GM23338 (cell line): ENCODE measurements at regions not wholly inside any gene's neighbourhood (a gene's known extent, or its start where the extent isn't known, plus 50 kb on each side); places are given as distances from the start of the nearest gene placed in this dataset.

Experiments used
- ATAC-seq: fragments of 200-7000 bp; cut with Tn5 transposase; 3 replicates; pipeline ENCODE4 v1.9.1; 2020
- DNase-seq: peaks from one replicate; pipeline ENCODE4 v3.0.0-alpha.2; 2015; ENCODE audit warnings: low spot score
- H2AFZ ChIP-seq: fragments of 200-600 bp; sonication (generic); 2 replicates; pipeline ENCODE4 v1.8.0; 2016; ENCODE audit warnings: antibody characterized with exemption, mild to moderate bottlenecking, moderate library complexity
- H3F3A ChIP-seq: fragments of 200-600 bp; sonication (generic); replicated peaks from 2 replicates; pipeline ENCODE4 v1.8.0; 2017; ENCODE audit warnings: antibody characterized with exemption, mixed run types, low read depth
- H3K27ac ChIP-seq: fragments of 200-600 bp; sonication (generic); 2 replicates; pipeline ENCODE4 v1.6.1; 2016; ENCODE audit warnings: low read depth
- H3K27me3 ChIP-seq: fragments of 200-600 bp; sonication (generic); 2 replicates; pipeline ENCODE4 v1.8.0; 2016; ENCODE audit warnings: mild to moderate bottlenecking, mixed run types, moderate library complexity; ENCODE audit not compliant: insufficient read depth
- H3K36me3 ChIP-seq: fragments of 200-600 bp; sonication (generic); 2 replicates; pipeline ENCODE4 v1.8.0; 2016; ENCODE audit warnings: mild to moderate bottlenecking; ENCODE audit not compliant: insufficient read depth
- H3K4me1 ChIP-seq: fragments of 200-600 bp; sonication (generic); 2 replicates; pipeline ENCODE4 v1.8.0; 2016; ENCODE audit warnings: mild to moderate bottlenecking, moderate library complexity; ENCODE audit not compliant: insufficient read depth
- H3K4me2 ChIP-seq: fragments of 200-600 bp; sonication (generic); 2 replicates; pipeline ENCODE4 v1.7.1; 2017; ENCODE audit warnings: mixed run types
- H3K4me3 ChIP-seq: fragments of 200-600 bp; sonication (generic); 2 replicates; pipeline ENCODE4 v1.6.1; 2016; ENCODE audit warnings: mixed run types
- H3K79me2 ChIP-seq: fragments of 200-600 bp; sonication (generic); replicated peaks from 2 replicates; pipeline ENCODE4 v1.8.0; 2017; ENCODE audit warnings: mild to moderate bottlenecking; ENCODE audit not compliant: insufficient read depth
- H3K9me2 ChIP-seq: fragments of 200-600 bp; sonication (generic); 2 replicates; pipeline ENCODE4 v1.8.0; 2017; ENCODE audit not compliant: insufficient read depth
- H4K20me1 ChIP-seq: fragments of 200-600 bp; sonication (generic); replicated peaks from 2 replicates; pipeline ENCODE4 v1.8.0; 2017; ENCODE audit warnings: mild to moderate bottlenecking; ENCODE audit not compliant: insufficient read depth
- H3K27ac Mint-ChIP-seq: 2 replicates; pipeline ENCODE4 v1.8.0; 2020; ENCODE audit warnings: inconsistent platforms, mild to moderate bottlenecking, moderate library complexity, mixed read lengths
- H3K27me3 Mint-ChIP-seq: 3 replicates; pipeline ENCODE4 v1.8.0; 2022; ENCODE audit warnings: low read depth, mild to moderate bottlenecking, moderate library complexity, mixed read lengths, inconsistent platforms; ENCODE audit not compliant: insufficient read depth, poor library complexity
- H3K36me3 Mint-ChIP-seq: 3 replicates; pipeline ENCODE4 v1.8.0; 2021; ENCODE audit warnings: low read depth, mild to moderate bottlenecking, inconsistent platforms, moderate library complexity, mixed read lengths
- H3K4me1 Mint-ChIP-seq: 3 replicates; pipeline ENCODE4 v1.8.0; 2020; ENCODE audit warnings: mild to moderate bottlenecking, inconsistent platforms, mixed read lengths
- H3K4me3 Mint-ChIP-seq: 3 replicates; pipeline ENCODE4 v1.8.0; 2021; ENCODE audit warnings: moderate library complexity, mild to moderate bottlenecking, inconsistent platforms, mixed read lengths
- H3K9me3 Mint-ChIP-seq: 3 replicates; pipeline ENCODE4 v1.8.0; 2020; ENCODE audit warnings: moderate library complexity, mild to moderate bottlenecking, inconsistent platforms, mixed read lengths
- CREB1 ChIP-seq: fragments of 250-450 bp; sonication (Bioruptor Pico); IDR thresholded peaks from 2 replicates; pipeline ENCODE4 v1.5.0; 2020; ENCODE audit warnings: low read depth, mild to moderate bottlenecking, moderate library complexity
- CTCF ChIP-seq, 2 experiments: fragments of 200-600 bp in 1 of 2; sonication (generic) in 1 of 2; conservative IDR thresholded peaks; 2 replicates each; pipeline versions ENCODE4 v1.5.1 to v1.6.1; 2016 to 2017; ENCODE audit warnings: antibody characterized with exemption in 2 of 2, low read depth in 2 of 2, mild to moderate bottlenecking in 2 of 2, moderate library complexity in 1 of 2
- ETS1 ChIP-seq: IDR thresholded peaks from 2 replicates; pipeline ENCODE4 v1.6.1; 2016; ENCODE audit warnings: antibody characterized with exemption
- EZH2 ChIP-seq: fragments of 200-600 bp; sonication (generic); IDR thresholded peaks from one replicate; pipeline ENCODE4 v1.8.0; 2017; ENCODE audit warnings: antibody characterized with exemption, mild to moderate bottlenecking, low read depth; ENCODE audit not compliant: unreplicated experiment
- EZH2phosphoT487 ChIP-seq: fragments of 200-600 bp; sonication (generic); IDR thresholded peaks from one replicate; pipeline ENCODE4 v1.8.1; 2018; ENCODE audit warnings: antibody characterized with exemption; ENCODE audit not compliant: unreplicated experiment
- JUNB ChIP-seq: IDR thresholded peaks from one replicate; pipeline ENCODE4 v1.6.1; 2016; ENCODE audit warnings: antibody characterized with exemption; ENCODE audit not compliant: unreplicated experiment
- NANOG ChIP-seq: IDR thresholded peaks from 2 replicates; pipeline ENCODE4 v1.6.1; 2016; ENCODE audit warnings: antibody characterized with exemption, borderline replicate concordance
- POLR2AphosphoS5 ChIP-seq: IDR thresholded peaks from 2 replicates; pipeline ENCODE4 v1.6.1; 2016; ENCODE audit warnings: antibody characterized with exemption, low read depth
- REST ChIP-seq: IDR thresholded peaks from one replicate; pipeline ENCODE4 v1.6.1; 2018; ENCODE audit warnings: antibody characterized with exemption; ENCODE audit not compliant: unreplicated experiment
- STAT1 ChIP-seq: IDR thresholded peaks from one replicate; pipeline ENCODE4 v1.6.1; 2016; ENCODE audit warnings: antibody characterized with exemption; ENCODE audit not compliant: unreplicated experiment
- ZNF114 ChIP-seq: fragments of 250-450 bp; sonication (Bioruptor Pico); IDR thresholded peaks from 2 replicates; pipeline ENCODE4 v1.5.0; 2020; ENCODE audit warnings: mild to moderate bottlenecking, moderate library complexity
- ZNF331 ChIP-seq: fragments of 250-450 bp; sonication (Bioruptor Pico); IDR thresholded peaks from 2 replicates; pipeline ENCODE4 v1.5.0; 2020; ENCODE audit warnings: low read depth, mild to moderate bottlenecking, moderate library complexity
- ZNF462 ChIP-seq: fragments of 250-450 bp; sonication (Bioruptor Pico); IDR thresholded peaks from 2 replicates; pipeline ENCODE4 v1.5.0; 2020; ENCODE audit warnings: mild to moderate bottlenecking, moderate library complexity

DNA sequence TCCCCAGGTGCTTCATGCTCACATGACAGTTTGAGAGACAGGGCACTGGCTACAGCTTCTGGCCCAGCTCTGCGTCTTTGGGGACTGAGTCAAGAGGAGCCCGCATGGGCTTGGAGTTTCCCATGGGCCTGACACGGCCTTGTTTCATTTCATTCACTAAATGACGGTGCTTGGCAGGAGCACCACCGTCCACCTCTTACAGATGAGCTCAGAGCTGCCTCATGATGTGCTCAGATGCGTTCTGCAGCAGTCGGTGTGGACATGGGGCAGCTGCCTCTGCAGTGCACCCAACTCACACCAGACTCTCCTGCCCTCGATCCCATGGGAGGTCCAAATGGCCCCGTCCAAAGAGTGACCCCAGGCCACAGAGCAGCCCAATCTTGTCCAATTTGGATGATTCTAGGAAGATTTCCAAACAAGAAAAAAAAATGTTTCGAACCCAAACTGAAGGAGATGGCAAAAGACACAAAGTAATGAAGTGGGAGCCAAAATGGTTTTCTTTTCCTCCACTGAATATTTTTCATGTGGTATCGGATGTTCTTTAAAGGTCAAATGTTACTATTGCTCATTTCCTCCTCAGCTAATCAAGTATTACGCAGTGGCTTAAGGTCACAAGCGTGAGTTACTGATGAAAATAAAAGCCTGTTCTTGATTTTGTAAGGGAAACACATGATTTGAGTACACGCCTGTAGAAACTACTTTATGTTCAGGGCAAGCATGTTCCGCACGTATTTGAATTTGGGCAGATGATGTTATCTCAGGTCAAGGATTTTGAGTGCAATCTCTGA lies 524.2 kb downstream of the CDH26 start:
- Histone ChIP-seq H3K9me2 (no peaks in the 10 kb centered on the region), H3K36me3 (no peaks in the 10 kb centered on the region; the same call in 1 of the 2 replicates), H3K4me1 (no peaks in the 10 kb centered on the region), H3K79me2 (no peaks in the 10 kb centered on the region), H2AFZ (no peak overlapping the region), H3K27me3 (no peaks in the 10 kb centered on the region), H3K4me3 (no peak overlapping the region), H3K27ac (no peak overlapping the region), H3F3A (no peaks in the 10 kb centered on the region), H3K4me2 (no peak overlapping the region), H4K20me1 (no peaks in the 10 kb centered on the region)
- Mint-ChIP-seq H3K27ac (no peak overlapping the region), H3K4me1 (peaks cover 22% of the 10 kb centered on the region), H3K27me3 (peaks cover 22% of the 10 kb centered on the region), H3K4me3 (no peak overlapping the region), H3K36me3 (no peaks in the 10 kb centered on the region), H3K9me3 (peaks cover 2% of the 10 kb centered on the region; the same call in 1 of the 3 replicates)
- no peak for DNase-seq
- TF ChIP-seq EZH2phosphoT487 (no peak), STAT1 (no peak), ETS1 (no peak), ZNF114 (CRISPR knock-in tag) (no peak), REST (no peak), EZH2 (no peak), CREB1 (CRISPR knock-in tag) (no peak), NANOG (no peak), ZNF331 (no peak), CTCF (conservative IDR thresholded peaks at IDR 0.05; ENCODE audit: low read depth in 2 of 2) (no peak), POLR2AphosphoS5 (no peak), ZNF462 (no peak), JUNB (no peak)
- ATAC-seq = no peak
